C4-2B (cell line): ENCODE measurements at regions not wholly inside any gene's neighbourhood (a gene's known extent, or its start where the extent isn't known, plus 50 kb on each side); places are given as distances from the start of the nearest gene placed in this dataset.

Source experiments
- H3K27ac ChIP-seq: fragments of 450-650 bp; 2 replicates; pipeline ENCODE4 v1.5.1; 2017
- CTCF ChIP-seq: fragments of 450-650 bp; conservative IDR thresholded peaks from 2 replicates; pipeline ENCODE4 v1.5.1; 2017; ENCODE audit warnings: mild to moderate bottlenecking
- ZFX ChIP-seq: fragments of 450-650 bp; IDR thresholded peaks from 2 replicates; pipeline ENCODE4 v1.6.1; 2017

GRCh38 chr1:95496773-95497172 lies 262.8 kb downstream of the RWDD3 start:
- no peak overlapping the region for H3K27ac ChIP-seq
- TF ChIP-seq ZFX (no peak), CTCF (no peak)

- no peak for TF ChIP-seq ZFX
- no peak for TF ChIP-seq CTCF
Observed at GRCh38 chr1:95497566-95497965, 263.6 kb downstream of the RWDD3 start.

GRCh38 chr1:95503278-95504030 lies 269.4 kb downstream of the RWDD3 start:
- H3K27ac ChIP-seq, result no peak overlapping the region
- TF ChIP-seq ZFX (no peak), CTCF (no peak)

More at GRCh38 chr1:95497566-95497965, 263.6 kb downstream of the RWDD3 start:
- no peak overlapping the region for H3K27ac ChIP-seq

- no peak for TF ChIP-seq CTCF
- TF ChIP-seq ZFX, result no peak
- H3K27ac ChIP-seq, result no peak overlapping the region
Observed at GRCh38 chr1:95504321-95504720, 270.3 kb downstream of the RWDD3 start.

GRCh38 chr1:95506736-95507414 lies 272.9 kb downstream of the RWDD3 start:
- H3K27ac ChIP-seq, result no peak overlapping the region
- TF ChIP-seq ZFX (no peak), CTCF (no peak)

GRCh38 chr1:95509989-95510388 lies 276.0 kb downstream of the RWDD3 start:
- H3K27ac ChIP-seq, result no peak overlapping the region
- no peak for TF ChIP-seq ZFX
- TF ChIP-seq CTCF, result no peak

- TF ChIP-seq CTCF (no peak), ZFX (no peak)
- no peak overlapping the region for H3K27ac ChIP-seq
Observed at GRCh38 chr1:95512925-95513324, 278.9 kb downstream of the RWDD3 start.
